B cell (primary cell): ENCODE measurements at regions not wholly inside any gene's neighbourhood (a gene's known extent, or its start where the extent isn't known, plus 50 kb on each side); places are given as distances from the start of the nearest gene placed in this dataset.
"Not testable (repeated sequence)": the region's sequence is repeated elsewhere in the genome, so short reads cannot be mapped to it uniquely, and the experiment has no call there.

Experiments used
- ATAC-seq: fragments of 200-7000 bp; cut with Tn5 transposase; one replicate; pipeline ENCODE4 v1.10.0; 2021; ENCODE audit warnings: low read depth, mild to moderate bottlenecking, moderate number of reproducible peaks, moderate library complexity
- CTCF ChIA-PET: fragments of 350-600 bp; sonication (Branson Sonifier 250); formaldehyde crosslinking; loops from one replicate; lab custom pipeline; 2021; ENCODE audit warnings: antibody characterized with exemption, inconsistent platforms; lab: Charles Lee
- POLR2A ChIA-PET: fragments of 350-600 bp; sonication (Branson Sonifier 250); formaldehyde crosslinking; loops from one replicate; lab custom pipeline; 2021; ENCODE audit warnings: antibody characterized with exemption; lab: Charles Lee
- DNase-seq: peaks from one replicate; pipeline ENCODE4 v3.0.0; 2013
- H2AFZ ChIP-seq: 2 replicates; pipeline ENCODE4 v1.6.1; 2012; ENCODE audit warnings: mild to moderate bottlenecking, low read depth, low read length; ENCODE audit not compliant: insufficient read depth, poor library complexity, severe bottlenecking
- H3K27ac ChIP-seq, 2 donors: 1 replicate in 1 of 2; 2 replicates in 1 of 2; pipeline ENCODE4 v1.5.1; 2012 to 2013; ENCODE audit warnings: low read length in 2 of 2, mild to moderate bottlenecking in 2 of 2, moderate library complexity in 1 of 2
- H3K27me3 ChIP-seq, 4 experiments: fragments of 200-600 bp in 1 of 4; sonication (generic) in 1 of 4; replicated peaks in 1 of 4; 1 replicate in 2 of 4; 2 replicates in 2 of 4; pipeline versions ENCODE4 v1.6.1 to v1.7.0; 2013 to 2016; ENCODE audit warnings: low read length in 3 of 4, mild to moderate bottlenecking in 2 of 4, mixed read lengths in 1 of 4, moderate library complexity in 1 of 4; ENCODE audit not compliant: insufficient read depth in 4 of 4, control insufficient read depth in 3 of 4; ENCODE audit errors: control extremely low read depth in 1 of 4
- H3K36me3 ChIP-seq, 2 experiments: replicated peaks in 1 of 2; 1 replicate in 1 of 2; 2 replicates in 1 of 2; pipeline versions ENCODE4 v1.6.1 to v1.7.1; 2013; ENCODE audit warnings: low read length in 1 of 2; ENCODE audit not compliant: insufficient read depth in 2 of 2, control insufficient read depth in 1 of 2; ENCODE audit errors: control extremely low read depth in 1 of 2, extremely low read depth in 1 of 2
- H3K4me1 ChIP-seq, 2 donors: fragments of 200-600 bp in 1 of 2; sonication (generic) in 1 of 2; 1 replicate in 1 of 2; 2 replicates in 1 of 2; pipeline versions ENCODE4 v1.5.1 to v1.6.1; 2013 to 2017; ENCODE audit warnings: low read length in 2 of 2; ENCODE audit not compliant: control insufficient read depth in 2 of 2, insufficient read depth in 2 of 2
- H3K4me2 ChIP-seq: replicated peaks from 2 replicates; pipeline ENCODE3; 2012; ENCODE audit warnings: mild to moderate bottlenecking, low read depth, low read length; ENCODE audit not compliant: poor library complexity, severe bottlenecking
- H3K4me3 ChIP-seq, 5 experiments: fragments of 200-600 bp in 1 of 5; sonication (generic) in 1 of 5; 1 replicate in 3 of 5; 2 replicates in 2 of 5; pipeline versions ENCODE4 v1.5.1 to v1.7.0; 2011 to 2016; ENCODE audit warnings: low read length in 4 of 5, mild to moderate bottlenecking in 4 of 5, low read depth in 2 of 5, control low read depth in 1 of 5, moderate library complexity in 1 of 5; ENCODE audit not compliant: insufficient read depth in 1 of 5; ENCODE audit errors: control extremely low read depth in 1 of 5, extremely low read depth in 1 of 5
- H3K79me2 ChIP-seq: fragments of 200-600 bp; sonication (generic); one replicate; pipeline ENCODE4 v1.6.0; 2016; ENCODE audit warnings: low read length; ENCODE audit not compliant: control insufficient read depth, insufficient read depth
- H3K9ac ChIP-seq: fragments of 200-600 bp; sonication (generic); 2 replicates; pipeline ENCODE4 v1.6.1; 2017; ENCODE audit warnings: mild to moderate bottlenecking, low read length, moderate library complexity
- H3K9me3 ChIP-seq, 3 donors: one replicate each; pipeline versions ENCODE4 v1.6.1 to v1.7.1; 2013; ENCODE audit warnings: low read length in 2 of 3; ENCODE audit not compliant: control insufficient read depth in 2 of 3, insufficient read depth in 1 of 3; ENCODE audit errors: control extremely low read depth in 1 of 3
- H4K20me1 ChIP-seq: 2 replicates; pipeline ENCODE4 v1.6.0; 2012; ENCODE audit warnings: mild to moderate bottlenecking, low read length; ENCODE audit not compliant: insufficient read depth, control insufficient read depth, poor library complexity, severe bottlenecking
- H3K27ac Mint-ChIP-seq: one replicate; pipeline ENCODE4 v1.8.0; 2021; ENCODE audit warnings: mixed read lengths
- H3K27me3 Mint-ChIP-seq: one replicate; pipeline ENCODE4 v1.8.0; 2021; ENCODE audit warnings: mixed read lengths
- H3K4me1 Mint-ChIP-seq: one replicate; pipeline ENCODE4 v1.8.0; 2021; ENCODE audit warnings: mixed read lengths
- H3K4me3 Mint-ChIP-seq: one replicate; pipeline ENCODE4 v1.8.0; 2021; ENCODE audit warnings: mixed read lengths
- H3K9me3 Mint-ChIP-seq: one replicate; pipeline ENCODE4 v1.8.0; 2022; ENCODE audit warnings: mixed read lengths; ENCODE audit not compliant: insufficient read depth
- WGBS: methylation state at CpG from one replicate; pipeline ENCODE4 v1.1.5; 2013; ENCODE audit warnings: missing lambda C conversion rate; ENCODE audit not compliant: insufficient coverage; 5-methylcytosine and 5-hydroxymethylcytosine counted together
- intact Hi-C: fragments of 100-400 bp; cut with micrococcal nuclease; formaldehyde crosslinking; loops from one replicate; pipeline ENCODE4 v1.10.0; 2022

GRCh38 chr7:51397608-51398007 is 81.0 kb upstream of the COBL start:
- H3K4me1 ChIP-seq, H3K27me3 Mint-ChIP-seq, intact Hi-C loops, H3K4me3 Mint-ChIP-seq, H3K27me3 ChIP-seq, H3K9ac ChIP-seq, H3K4me1 Mint-ChIP-seq, H4K20me1 ChIP-seq, H3K79me2 ChIP-seq, H3K9me3 ChIP-seq, DNase-seq, H3K36me3 ChIP-seq, CTCF ChIA-PET, H3K4me2 ChIP-seq, H3K27ac Mint-ChIP-seq, POLR2A ChIA-PET, ATAC-seq, H3K27ac ChIP-seq, H3K4me3 ChIP-seq, H3K9me3 Mint-ChIP-seq, H2AFZ ChIP-seq: not testable (repeated sequence)
- WGBS = 40% methylated on average over 1 of the region's 3 CpGs

- H2AFZ ChIP-seq, intact Hi-C loops, H3K4me3 Mint-ChIP-seq, H3K79me2 ChIP-seq, H3K4me1 Mint-ChIP-seq, CTCF ChIA-PET, ATAC-seq, H3K27me3 Mint-ChIP-seq, DNase-seq, H3K4me1 ChIP-seq, H3K9me3 ChIP-seq, H3K9me3 Mint-ChIP-seq, H4K20me1 ChIP-seq, H3K27me3 ChIP-seq, H3K36me3 ChIP-seq, H3K4me3 ChIP-seq, H3K9ac ChIP-seq, H3K27ac Mint-ChIP-seq, POLR2A ChIA-PET, H3K4me2 ChIP-seq, H3K27ac ChIP-seq: not testable (repeated sequence)
- 100% methylated on average over 2 of the region's 6 CpGs for WGBS
These were observed 76.4 kb upstream of the COBL start for GRCh38 chr7:51393003-51393402.

- H3K4me3 ChIP-seq, H3K9me3 Mint-ChIP-seq, H3K9me3 ChIP-seq, H3K27ac ChIP-seq, H3K9ac ChIP-seq, intact Hi-C loops, ATAC-seq, H3K36me3 ChIP-seq, H3K27me3 ChIP-seq, H3K4me2 ChIP-seq, H3K27ac Mint-ChIP-seq, H3K4me1 ChIP-seq, CTCF ChIA-PET, H3K4me3 Mint-ChIP-seq, POLR2A ChIA-PET, H3K27me3 Mint-ChIP-seq, H4K20me1 ChIP-seq, DNase-seq, H2AFZ ChIP-seq, H3K79me2 ChIP-seq, H3K4me1 Mint-ChIP-seq: not testable (repeated sequence)
- WGBS = 100% methylated on average over 2 of the region's 8 CpGs
These were observed 73.3 kb upstream of the COBL start for GRCh38 chr7:51389952-51390351.

GRCh38 chr7:51389216-51389812 is 72.7 kb upstream of the COBL start:
- H3K79me2 ChIP-seq, CTCF ChIA-PET, H3K4me1 Mint-ChIP-seq, ATAC-seq, intact Hi-C loops, H3K9me3 Mint-ChIP-seq, H3K9me3 ChIP-seq, H3K27me3 ChIP-seq, H3K36me3 ChIP-seq, H3K4me1 ChIP-seq, DNase-seq, H3K4me2 ChIP-seq, H3K9ac ChIP-seq, H3K27me3 Mint-ChIP-seq, H3K27ac ChIP-seq, H3K4me3 Mint-ChIP-seq, H2AFZ ChIP-seq, H3K27ac Mint-ChIP-seq, POLR2A ChIA-PET, H3K4me3 ChIP-seq, H4K20me1 ChIP-seq: not testable (repeated sequence)
- WGBS = 95% methylated on average over 20 of the region's 22 CpGs
